WTC11 (cell line): ENCODE measurements at regions not wholly inside any gene's neighbourhood (a gene's known extent, or its start where the extent isn't known, plus 50 kb on each side); places are given as distances from the start of the nearest gene placed in this dataset.

Experiments
- ATAC-seq: fragments of 200-7000 bp; cut with Tn5 transposase; 2 replicates; pipeline ENCODE4 v1.10.0; 2021; ENCODE audit warnings: mild to moderate bottlenecking, moderate library complexity
- CTCF ChIA-PET: fragments of 300-600 bp; sonication (Branson Sonifier 250); formaldehyde crosslinking; loops from one replicate; lab custom pipeline; 2021; ENCODE audit warnings: antibody characterized with exemption; lab: Charles Lee
- POLR2A ChIA-PET: fragments of 350-600 bp; sonication (Branson Sonifier 250); formaldehyde crosslinking; loops from one replicate; lab custom pipeline; 2021; ENCODE audit warnings: antibody characterized with exemption; lab: Charles Lee
- DNase-seq: peaks from one replicate; pipeline ENCODE4 v3.0.0; 2021; ENCODE audit warnings: low spot score
- H3K27ac Mint-ChIP-seq: 2 replicates; pipeline ENCODE4 v1.8.0; 2021; ENCODE audit warnings: mixed read lengths
- H3K27me3 Mint-ChIP-seq: 2 replicates; pipeline ENCODE4 v1.8.0; 2021; ENCODE audit warnings: low read depth, mild to moderate bottlenecking, moderate library complexity, mixed read lengths
- H3K36me3 Mint-ChIP-seq: 2 replicates; pipeline ENCODE4 v1.8.0; 2021; ENCODE audit warnings: mixed read lengths
- H3K4me1 Mint-ChIP-seq: 2 replicates; pipeline ENCODE4 v1.8.0; 2022; ENCODE audit warnings: mixed read lengths
- H3K4me3 Mint-ChIP-seq: 2 replicates; pipeline ENCODE4 v1.8.0; 2021; ENCODE audit warnings: mild to moderate bottlenecking, moderate library complexity, mixed read lengths
- H3K9me3 Mint-ChIP-seq: 2 replicates; pipeline ENCODE4 v1.8.0; 2021; ENCODE audit warnings: mixed read lengths
- CREB1 ChIP-seq: sonication (generic); formaldehyde crosslinking; IDR thresholded peaks from 2 replicates; pipeline ENCODE4 v1.8.0; 2023; ENCODE audit warnings: mild to moderate bottlenecking, missing genetic modification reagents
- CTCF ChIP-seq: fragments of 200-600 bp; IDR thresholded peaks from 2 replicates; pipeline ENCODE4 v1.8.0; 2022; ENCODE audit warnings: antibody characterized with exemption
- E2F5 ChIP-seq: sonication (generic); formaldehyde crosslinking; IDR thresholded peaks from 2 replicates; pipeline ENCODE4 v1.8.1; 2022; ENCODE audit warnings: mild to moderate bottlenecking, moderate library complexity, missing genetic modification reagents
- EMX1 ChIP-seq: fragments of 250-450 bp; sonication (Bioruptor Pico); IDR thresholded peaks from 2 replicates; pipeline ENCODE4 v1.8.0; 2021; ENCODE audit warnings: mild to moderate bottlenecking
- JUN ChIP-seq: sonication (generic); formaldehyde crosslinking; IDR thresholded peaks from 2 replicates; pipeline ENCODE4 v1.8.0; 2023; ENCODE audit warnings: mild to moderate bottlenecking, missing genetic modification reagents
- KAT7 ChIP-seq: sonication (generic); formaldehyde crosslinking; IDR thresholded peaks from 2 replicates; pipeline ENCODE4 v1.8.1; 2023; ENCODE audit warnings: missing genetic modification reagents, mild to moderate bottlenecking, borderline replicate concordance
- NFE2L1 ChIP-seq: sonication (generic); formaldehyde crosslinking; IDR thresholded peaks from 2 replicates; pipeline ENCODE4 v1.8.1; 2023; ENCODE audit warnings: missing genetic modification reagents
- NFYB ChIP-seq: sonication (generic); formaldehyde crosslinking; conservative IDR thresholded peaks from 2 replicates; pipeline ENCODE4 v1.8.0; 2022; ENCODE audit warnings: low read depth, missing genetic modification reagents
- RORB ChIP-seq: fragments of 250-450 bp; sonication (Bioruptor Pico); IDR thresholded peaks from 2 replicates; pipeline ENCODE4 v1.9.0; 2021; ENCODE audit warnings: mild to moderate bottlenecking
- SP1 ChIP-seq: sonication (generic); formaldehyde crosslinking; conservative IDR thresholded peaks from 2 replicates; pipeline ENCODE4 v1.8.1; 2022; ENCODE audit warnings: missing genetic modification reagents
- TP53 ChIP-seq: sonication (generic); formaldehyde crosslinking; IDR thresholded peaks from 2 replicates; pipeline ENCODE4 v1.8.1; 2023; ENCODE audit warnings: mild to moderate bottlenecking, missing genetic modification reagents
- ZNF232 ChIP-seq: sonication (generic); formaldehyde crosslinking; IDR thresholded peaks from 2 replicates; pipeline ENCODE4 v1.8.0; 2022; ENCODE audit warnings: mild to moderate bottlenecking, missing genetic modification reagents
- ZNF317 ChIP-seq: sonication (generic); formaldehyde crosslinking; IDR thresholded peaks from 2 replicates; pipeline ENCODE4 v1.8.1; 2023; ENCODE audit warnings: low read depth, mild to moderate bottlenecking, moderate library complexity, missing genetic modification reagents, borderline replicate concordance
- ZNF416 ChIP-seq: fragments of 250-450 bp; sonication (Bioruptor Pico); IDR thresholded peaks from 2 replicates; pipeline ENCODE4 v1.9.0; 2021; ENCODE audit warnings: mild to moderate bottlenecking, inconsistent platforms
- ZNF532 ChIP-seq: fragments of 250-450 bp; sonication (Bioruptor Pico); IDR thresholded peaks from 2 replicates; pipeline ENCODE4 v1.9.0; 2021; ENCODE audit warnings: mild to moderate bottlenecking, borderline replicate concordance
- TF ChIP-seq, protein P1 (sequence below): sonication (generic); formaldehyde crosslinking; IDR thresholded peaks from 2 replicates; pipeline ENCODE4 v1.8.0; 2022; ENCODE audit warnings: mild to moderate bottlenecking, missing genetic modification reagents
- TF ChIP-seq, protein P2 (sequence below): sonication (generic); formaldehyde crosslinking; IDR thresholded peaks from 2 replicates; pipeline ENCODE4 v1.8.0; 2023; ENCODE audit warnings: missing genetic modification reagents
- TF ChIP-seq, protein P3 (sequence below): sonication (generic); formaldehyde crosslinking; IDR thresholded peaks from 2 replicates; pipeline ENCODE4 v1.8.1; 2022; ENCODE audit warnings: low read depth, missing genetic modification reagents, borderline replicate concordance
- TF ChIP-seq, protein P4 (sequence below): sonication (generic); formaldehyde crosslinking; IDR thresholded peaks from 2 replicates; pipeline ENCODE4 v1.8.1; 2023; ENCODE audit warnings: mild to moderate bottlenecking, missing genetic modification reagents, moderate library complexity

- TF ChIP-seq CTCF (no peak), ZNF416 (CRISPR knock-in tag) (no peak), RORB (no peak), NFE2L1 (no peak), SP1 (CRISPR knock-in tag) (no peak), E2F5 (CRISPR knock-in tag) (no peak), EMX1 (CRISPR knock-in tag) (no peak)
- TF ChIP-seq, protein P1, sequence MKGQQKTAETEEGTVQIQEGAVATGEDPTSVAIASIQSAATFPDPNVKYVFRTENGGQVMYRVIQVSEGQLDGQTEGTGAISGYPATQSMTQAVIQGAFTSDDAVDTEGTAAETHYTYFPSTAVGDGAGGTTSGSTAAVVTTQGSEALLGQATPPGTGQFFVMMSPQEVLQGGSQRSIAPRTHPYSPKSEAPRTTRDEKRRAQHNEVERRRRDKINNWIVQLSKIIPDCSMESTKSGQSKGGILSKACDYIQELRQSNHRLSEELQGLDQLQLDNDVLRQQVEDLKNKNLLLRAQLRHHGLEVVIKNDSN (CRISPR knock-in tag): no peak
- POLR2A ChIA-PET: no interaction called here
- no peak overlapping the region for H3K27ac Mint-ChIP-seq
- H3K4me1 Mint-ChIP-seq: peaks cover 47% of the 10 kb centered on the region
- ATAC-seq (no peak), DNase-seq (no peak)
- H3K9me3 Mint-ChIP-seq: peaks cover 12% of the 10 kb centered on the region
- CTCF ChIA-PET: no interaction called here
- H3K27me3 Mint-ChIP-seq: peaks cover 12% of the 10 kb centered on the region
- H3K36me3 Mint-ChIP-seq: peaks cover 3% of the 10 kb centered on the region; the same call in 1 of the 2 replicates
- no peak overlapping the region for H3K4me3 Mint-ChIP-seq
These were observed 64.9 kb downstream of the BOD1L2 start for GRCh38 chr18:57211776-57212175.

GRCh38 chr18:57212678-57213077, 65.8 kb downstream of the BOD1L2 start:
- Mint-ChIP-seq H3K9me3 (peaks cover 16% of the 10 kb centered on the region), H3K36me3 (peaks cover 3% of the 10 kb centered on the region; the same call in 1 of the 2 replicates), H3K27me3 (peaks cover 12% of the 10 kb centered on the region), H3K4me1 (peaks cover 38% of the 10 kb centered on the region), H3K4me3 (no peak overlapping the region), H3K27ac (no peak overlapping the region)
- no peak for TF ChIP-seq JUN (CRISPR knock-in tag)
- ATAC-seq: no peak
- ChIA-PET POLR2A (no interaction called here), CTCF (no interaction called here)
- DNase-seq: no peak

DNA sequence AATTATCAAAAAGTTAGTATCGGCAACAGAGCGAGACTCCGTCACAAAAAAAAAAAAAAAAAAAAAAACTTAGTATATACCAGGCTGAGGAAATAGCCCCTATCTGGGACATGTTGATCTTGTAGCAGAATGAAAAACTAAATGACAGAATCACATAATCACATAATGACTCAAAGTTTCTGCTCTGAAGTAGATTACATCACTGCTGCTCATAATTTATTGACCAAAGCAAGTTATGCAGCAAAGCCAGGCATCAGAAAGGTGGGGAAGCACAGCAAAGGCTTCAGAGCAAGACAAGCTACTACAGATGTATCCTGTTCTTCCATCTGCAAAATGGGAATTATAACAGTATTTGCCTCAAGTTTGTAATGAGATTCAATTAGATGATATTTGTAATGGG, 68.1 kb downstream of the BOD1L2 start:
- Mint-ChIP-seq H3K4me3 (no peak overlapping the region), H3K27ac (no peak overlapping the region), H3K36me3 (peaks cover 3% of the 10 kb centered on the region; the same call in 1 of the 2 replicates), H3K9me3 (peaks cover 17% of the 10 kb centered on the region), H3K4me1 (peaks cover 19% of the 10 kb centered on the region)
- ChIA-PET POLR2A (no interaction called here), CTCF (no interaction called here)
- no peak for DNase-seq
- TF ChIP-seq, protein P2, sequence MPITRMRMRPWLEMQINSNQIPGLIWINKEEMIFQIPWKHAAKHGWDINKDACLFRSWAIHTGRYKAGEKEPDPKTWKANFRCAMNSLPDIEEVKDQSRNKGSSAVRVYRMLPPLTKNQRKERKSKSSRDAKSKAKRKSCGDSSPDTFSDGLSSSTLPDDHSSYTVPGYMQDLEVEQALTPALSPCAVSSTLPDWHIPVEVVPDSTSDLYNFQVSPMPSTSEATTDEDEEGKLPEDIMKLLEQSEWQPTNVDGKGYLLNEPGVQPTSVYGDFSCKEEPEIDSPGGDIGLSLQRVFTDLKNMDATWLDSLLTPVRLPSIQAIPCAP (CRISPR knock-in tag): no peak
- TF ChIP-seq ZNF232 (CRISPR knock-in tag): no peak
- TF ChIP-seq, protein P3, sequence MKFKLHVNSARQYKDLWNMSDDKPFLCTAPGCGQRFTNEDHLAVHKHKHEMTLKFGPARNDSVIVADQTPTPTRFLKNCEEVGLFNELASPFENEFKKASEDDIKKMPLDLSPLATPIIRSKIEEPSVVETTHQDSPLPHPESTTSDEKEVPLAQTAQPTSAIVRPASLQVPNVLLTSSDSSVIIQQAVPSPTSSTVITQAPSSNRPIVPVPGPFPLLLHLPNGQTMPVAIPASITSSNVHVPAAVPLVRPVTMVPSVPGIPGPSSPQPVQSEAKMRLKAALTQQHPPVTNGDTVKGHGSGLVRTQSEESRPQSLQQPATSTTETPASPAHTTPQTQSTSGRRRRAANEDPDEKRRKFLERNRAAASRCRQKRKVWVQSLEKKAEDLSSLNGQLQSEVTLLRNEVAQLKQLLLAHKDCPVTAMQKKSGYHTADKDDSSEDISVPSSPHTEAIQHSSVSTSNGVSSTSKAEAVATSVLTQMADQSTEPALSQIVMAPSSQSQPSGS: no peak
- TF ChIP-seq NFYB (CRISPR knock-in tag): no peak
- TF ChIP-seq ZNF416 (CRISPR knock-in tag): no peak
- TF ChIP-seq ZNF532 (CRISPR knock-in tag): no peak
- no peak for TF ChIP-seq CREB1 (CRISPR knock-in tag)
- TF ChIP-seq ZNF317 (CRISPR knock-in tag): no peak
- TF ChIP-seq, protein P4, sequence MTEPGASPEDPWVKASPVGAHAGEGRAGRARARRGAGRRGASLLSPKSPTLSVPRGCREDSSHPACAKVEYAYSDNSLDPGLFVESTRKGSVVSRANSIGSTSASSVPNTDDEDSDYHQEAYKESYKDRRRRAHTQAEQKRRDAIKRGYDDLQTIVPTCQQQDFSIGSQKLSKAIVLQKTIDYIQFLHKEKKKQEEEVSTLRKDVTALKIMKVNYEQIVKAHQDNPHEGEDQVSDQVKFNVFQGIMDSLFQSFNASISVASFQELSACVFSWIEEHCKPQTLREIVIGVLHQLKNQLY: no peak
- no peak for TF ChIP-seq TP53
- no peak for TF ChIP-seq KAT7 (CRISPR knock-in tag)
- TF ChIP-seq, all 79 proteins: peak for 0
- no peak for ATAC-seq
- peaks cover 5% of the 10 kb centered on the region for H3K27me3 Mint-ChIP-seq
